Astrocyte (in vitro differentiated cells and primary cell): ENCODE measurements at regions not wholly inside any gene's neighbourhood (a gene's known extent, or its start where the extent isn't known, plus 50 kb on each side); places are given as distances from the start of the nearest gene placed in this dataset.

Experiments used
- EZH2 ChIP-seq: IDR thresholded peaks from 2 replicates; pipeline ENCODE4 v1.6.1; 2012; ENCODE audit warnings: mild to moderate bottlenecking, low read length, inconsistent platforms; ENCODE audit not compliant: insufficient read depth
- TF ChIP-seq, protein P1 (sequence below): IDR thresholded peaks from 2 replicates; pipeline ENCODE4 v1.5.1; 2011; ENCODE audit warnings: low read depth, mild to moderate bottlenecking, inconsistent platforms, low read length, moderate library complexity; ENCODE audit not compliant: insufficient read depth

DNA sequence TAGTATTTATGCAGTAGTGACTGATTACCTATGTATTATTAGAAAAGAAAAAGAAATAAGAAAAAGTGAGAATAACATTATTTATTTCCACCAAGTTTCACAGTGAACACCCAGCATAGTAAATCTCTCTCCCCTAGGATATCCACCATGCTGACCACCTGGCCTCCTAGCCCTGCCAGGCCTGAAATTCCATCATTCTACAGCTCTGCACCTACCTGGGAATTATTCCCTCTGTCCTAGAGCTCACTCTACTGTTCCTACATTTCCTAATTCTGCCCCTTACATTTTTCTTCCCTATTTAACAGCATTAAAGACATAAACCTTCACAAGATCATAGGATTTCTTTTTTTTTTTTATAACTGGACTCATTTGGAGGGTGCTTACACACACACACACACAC lies 525.3 kb upstream of the PPP2R3A start:
- TF ChIP-seq, protein P1, sequence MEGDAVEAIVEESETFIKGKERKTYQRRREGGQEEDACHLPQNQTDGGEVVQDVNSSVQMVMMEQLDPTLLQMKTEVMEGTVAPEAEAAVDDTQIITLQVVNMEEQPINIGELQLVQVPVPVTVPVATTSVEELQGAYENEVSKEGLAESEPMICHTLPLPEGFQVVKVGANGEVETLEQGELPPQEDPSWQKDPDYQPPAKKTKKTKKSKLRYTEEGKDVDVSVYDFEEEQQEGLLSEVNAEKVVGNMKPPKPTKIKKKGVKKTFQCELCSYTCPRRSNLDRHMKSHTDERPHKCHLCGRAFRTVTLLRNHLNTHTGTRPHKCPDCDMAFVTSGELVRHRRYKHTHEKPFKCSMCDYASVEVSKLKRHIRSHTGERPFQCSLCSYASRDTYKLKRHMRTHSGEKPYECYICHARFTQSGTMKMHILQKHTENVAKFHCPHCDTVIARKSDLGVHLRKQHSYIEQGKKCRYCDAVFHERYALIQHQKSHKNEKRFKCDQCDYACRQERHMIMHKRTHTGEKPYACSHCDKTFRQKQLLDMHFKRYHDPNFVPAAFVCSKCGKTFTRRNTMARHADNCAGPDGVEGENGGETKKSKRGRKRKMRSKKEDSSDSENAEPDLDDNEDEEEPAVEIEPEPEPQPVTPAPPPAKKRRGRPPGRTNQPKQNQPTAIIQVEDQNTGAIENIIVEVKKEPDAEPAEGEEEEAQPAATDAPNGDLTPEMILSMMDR, result no peak
- no peak for TF ChIP-seq EZH2
